ENCODE measurements at regions not wholly inside any gene's neighbourhood (a gene's known extent, or its start where the extent isn't known, plus 50 kb on each side); places are given as distances from the start of the nearest gene placed in this dataset.

- ATAC-seq: no peak
- ChIA-PET POLR2A (no interaction called here), CTCF (ENCODE audit: low intra/inter-chr PET ratio) (no interaction called here)
- BruUV-seq (replicated peaks): no TSS peak
- no peak overlapping the region for H3K4me2 ChIP-seq (ENCODE audit: insufficient read depth, low read length)
- intact Hi-C loops (cut with micrococcal nuclease): no loop called here
- H3K27me3 ChIP-seq (ENCODE audit: control insufficient read depth in 2 of 2, insufficient read depth in 2 of 2, low read length in 2 of 2): no peaks in the 10 kb centered on the region
- no peaks in the 10 kb centered on the region for H3K36me3 ChIP-seq (ENCODE audit: control insufficient read depth, insufficient read depth, low read length)
- H3K9me1 ChIP-seq (ENCODE audit: control insufficient read depth, insufficient read depth, low read length): no peaks in the 10 kb centered on the region
- H2AFZ ChIP-seq (ENCODE audit: low read depth, low read length): no peak overlapping the region
- no peaks in the 10 kb centered on the region for H3K9me3 ChIP-seq (replicated peaks; ENCODE audit: control insufficient read depth, insufficient read depth, low read depth, low read length)
- no peak overlapping the region for H3K4me3 ChIP-seq
- TF ChIP-seq STAG1 (CRISPR knock-in tag; IDR thresholded peaks at IDR 0.05; ENCODE audit: borderline replicate concordance): no peak
- TF ChIP-seq SMAD1 (IDR thresholded peaks at IDR 0.05; ENCODE audit: low read depth, low read length, partially characterized antibody): no peak
- TF ChIP-seq SRSF7 (optimal IDR thresholded peaks at IDR 0.05; ENCODE audit: low read depth, low read length): no peak
- no peak for TF ChIP-seq NCOA4 (IDR thresholded peaks at IDR 0.05; ENCODE audit: partially characterized antibody)
- peak; percentile 47; the same call in 1 of the 2 replicates for TF ChIP-seq SPI1 (IDR thresholded peaks at IDR 0.05; ENCODE audit: borderline replicate concordance, low read depth, low read length)
- no peak for TF ChIP-seq BRD4 (IDR thresholded peaks at IDR 0.05)
- no peak overlapping the region for H3K9ac ChIP-seq (ENCODE audit: insufficient read depth in 1 of 2, low read depth in 2 of 2, low read length in 2 of 2)
- in situ Hi-C loops (cut with MboI): no loop called here
- H3K79me2 ChIP-seq (ENCODE audit: control insufficient read depth, insufficient read depth, low read length): no peaks in the 10 kb centered on the region
- 0% methylated on average over 1 of the region's 2 CpGs for WGBS (ENCODE audit: insufficient coverage, low coverage, missing lambda C conversion rate)
- H3K4me1 ChIP-seq (replicated peaks in 1 of 2; ENCODE audit: control insufficient read depth in 2 of 2, insufficient read depth in 2 of 2, low read length in 2 of 2): no peaks in the 10 kb centered on the region
- no peak overlapping the region for H3K27ac ChIP-seq (ENCODE audit: extremely low read depth, low read depth, low read length)
- no peaks in the 10 kb centered on the region for H4K20me1 ChIP-seq (replicated peaks; ENCODE audit: control insufficient read depth, insufficient read depth, low read length)
- no peak for FAIRE-seq
- DNase-seq (ENCODE audit: extremely low read depth in 1 of 4, low spot score in 3 of 4): no peak
Observed at GRCh38 chr14:38887696-38888095, 215.3 kb downstream of the SEC23A start.

- no peaks in the 10 kb centered on the region for H3K79me2 ChIP-seq (ENCODE audit: control insufficient read depth, insufficient read depth, low read length)
- in situ Hi-C loops (cut with MboI) (no loop called here), intact Hi-C loops (cut with micrococcal nuclease) (no loop called here)
- H3K4me2 ChIP-seq (ENCODE audit: insufficient read depth, low read length): no peak overlapping the region
- FAIRE-seq: no peak
- no peak for TF ChIP-seq TOE1 (IDR thresholded peaks at IDR 0.05; ENCODE audit: borderline replicate concordance)
- TF ChIP-seq TOE1 (CRISPR knock-in tag; IDR thresholded peaks at IDR 0.05; ENCODE audit: borderline replicate concordance, low read depth): no peak
- TF ChIP-seq ZBTB17 (CRISPR knock-in tag; IDR thresholded peaks at IDR 0.05): no peak
- TF ChIP-seq ETV1 (tag; conservative IDR thresholded peaks at IDR 0.05; ENCODE audit: low read depth): no peak
- no peak for TF ChIP-seq CTBP1 (IDR thresholded peaks at IDR 0.05; ENCODE audit: borderline replicate concordance)
- TF ChIP-seq RBM39 (optimal IDR thresholded peaks at IDR 0.05; ENCODE audit: low read depth, low read length): no peak
- TF ChIP-seq NEUROD1 (IDR thresholded peaks at IDR 0.05; ENCODE audit: borderline replicate concordance, low read depth, low read length, partially characterized antibody): no peak
- no peak for TF ChIP-seq MAFK (IDR thresholded peaks at IDR 0.05; ENCODE audit: low read length)
- no peak for TF ChIP-seq MTA2 (IDR thresholded peaks at IDR 0.05; ENCODE audit: low read depth)
- no peak for TF ChIP-seq ZNF699 (CRISPR knock-in tag; IDR thresholded peaks at IDR 0.05; ENCODE audit: insufficient replicate concordance)
- no peak overlapping the region for H3K4me3 ChIP-seq
- no peak overlapping the region for H3K27ac ChIP-seq (ENCODE audit: extremely low read depth, low read depth, low read length)
- no peak overlapping the region for H3K9ac ChIP-seq (ENCODE audit: insufficient read depth in 1 of 2, low read depth in 2 of 2, low read length in 2 of 2)
- DNase-seq (ENCODE audit: extremely low read depth in 1 of 4, low spot score in 3 of 4): no peak
- H3K36me3 ChIP-seq (ENCODE audit: control insufficient read depth, insufficient read depth, low read length): no peaks in the 10 kb centered on the region
- H3K9me3 ChIP-seq (replicated peaks; ENCODE audit: control insufficient read depth, insufficient read depth, low read depth, low read length): no peaks in the 10 kb centered on the region
- ChIA-PET POLR2A (interaction anchor here (0.6 kb wide), 1 partner anchor 66 kb away, joined by 3 read pairs; no protein-coding TSS in a partner anchor), CTCF (ENCODE audit: low intra/inter-chr PET ratio) (no interaction called here)
- no peaks in the 10 kb centered on the region for H4K20me1 ChIP-seq (replicated peaks; ENCODE audit: control insufficient read depth, insufficient read depth, low read length)
- no peaks in the 10 kb centered on the region for H3K4me1 ChIP-seq (replicated peaks in 1 of 2; ENCODE audit: control insufficient read depth in 2 of 2, insufficient read depth in 2 of 2, low read length in 2 of 2)
- no peaks in the 10 kb centered on the region for H3K27me3 ChIP-seq (ENCODE audit: control insufficient read depth in 2 of 2, insufficient read depth in 2 of 2, low read length in 2 of 2)
- no peak overlapping the region for H2AFZ ChIP-seq (ENCODE audit: low read depth, low read length)
- ATAC-seq: no peak
- no peaks in the 10 kb centered on the region for H3K9me1 ChIP-seq (ENCODE audit: control insufficient read depth, insufficient read depth, low read length)
- BruUV-seq (replicated peaks): no TSS peak
Observed at GRCh38 chr14:38884109-38884508, 218.9 kb downstream of the SEC23A start.
